Neural progenitor cell (in vitro differentiated cells): ENCODE measurements at regions not wholly inside any gene's neighbourhood (a gene's known extent, or its start where the extent isn't known, plus 50 kb on each side); places are given as distances from the start of the nearest gene placed in this dataset.
"Not testable (repeated sequence)": the region's sequence is repeated elsewhere in the genome, so short reads cannot be mapped to it uniquely, and the experiment has no call there.

Experiments
- DNase-seq: peaks from one replicate; pipeline ENCODE4 v3.0.0-alpha.2; 2016; ENCODE audit warnings: low spot score
- H2AFZ ChIP-seq: fragments of 200-600 bp; sonication (generic); replicated peaks from 2 replicates; pipeline ENCODE4 v1.6.1; 2016; ENCODE audit warnings: antibody characterized with exemption
- H3F3A ChIP-seq: fragments of 200-600 bp; sonication (generic); 2 replicates; pipeline ENCODE4 v1.6.1; 2016; ENCODE audit warnings: antibody characterized with exemption, low read depth
- H3K27ac ChIP-seq: fragments of 200-600 bp; sonication (generic); 2 replicates; pipeline ENCODE4 v1.5.1; 2016; ENCODE audit warnings: mild to moderate bottlenecking
- H3K27me3 ChIP-seq: fragments of 200-600 bp; sonication (generic); 2 replicates; pipeline ENCODE4 v1.6.1; 2016; ENCODE audit warnings: mild to moderate bottlenecking, moderate library complexity
- H3K36me3 ChIP-seq: fragments of 200-600 bp; sonication (generic); 2 replicates; pipeline ENCODE4 v1.5.1; 2016
- H3K4me1 ChIP-seq: fragments of 200-600 bp; sonication (generic); 2 replicates; pipeline ENCODE4 v1.6.1; 2016; ENCODE audit warnings: mixed run types
- H3K4me2 ChIP-seq: fragments of 200-600 bp; sonication (generic); 2 replicates; pipeline ENCODE4 v1.6.1; 2016
- H3K4me3 ChIP-seq: fragments of 200-600 bp; sonication (generic); 2 replicates; pipeline ENCODE4 v1.5.1; 2016
- H3K79me2 ChIP-seq: fragments of 200-600 bp; sonication (generic); 2 replicates; pipeline ENCODE4 v1.6.1; 2016; ENCODE audit warnings: low read depth
- H3K9ac ChIP-seq: fragments of 200-600 bp; sonication (generic); 2 replicates; pipeline ENCODE4 v1.6.1; 2016
- H3K9me3 ChIP-seq: fragments of 200-600 bp; sonication (generic); 2 replicates; pipeline ENCODE4 v1.5.1; 2016; ENCODE audit warnings: low read depth
- H4K20me1 ChIP-seq: fragments of 200-600 bp; sonication (generic); 2 replicates; pipeline ENCODE4 v1.6.1; 2016; ENCODE audit warnings: low read depth
- H3K27ac Mint-ChIP-seq: 3 replicates; pipeline ENCODE4 v1.8.0; 2021; ENCODE audit warnings: mixed read lengths
- H3K27me3 Mint-ChIP-seq: 2 replicates; pipeline ENCODE4 v1.8.0; 2022; ENCODE audit warnings: low read depth, mild to moderate bottlenecking, inconsistent platforms, moderate library complexity, mixed read lengths; ENCODE audit not compliant: insufficient read depth
- H3K36me3 Mint-ChIP-seq: 3 replicates; pipeline ENCODE4 v1.8.0; 2021; ENCODE audit warnings: mixed read lengths
- H3K4me1 Mint-ChIP-seq: 3 replicates; pipeline ENCODE4 v1.8.0; 2021; ENCODE audit warnings: mixed read lengths
- H3K4me3 Mint-ChIP-seq: 3 replicates; pipeline ENCODE4 v1.8.0; 2021; ENCODE audit warnings: mild to moderate bottlenecking, moderate library complexity, mixed read lengths
- H3K9me3 Mint-ChIP-seq: 3 replicates; pipeline ENCODE4 v1.8.0; 2020; ENCODE audit warnings: mixed read lengths
- EZH2 ChIP-seq: fragments of 200-600 bp; sonication (generic); IDR thresholded peaks from 2 replicates; pipeline ENCODE4 v1.6.1; 2017; ENCODE audit warnings: antibody characterized with exemption, mild to moderate bottlenecking, moderate library complexity
- EZH2phosphoT487 ChIP-seq: fragments of 200-600 bp; sonication (generic); IDR thresholded peaks from 2 replicates; pipeline ENCODE4 v1.6.1; 2017; ENCODE audit warnings: antibody characterized with exemption
- TF ChIP-seq, protein P1 (sequence below): fragments of 200-600 bp; sonication (generic); IDR thresholded peaks from 2 replicates; pipeline ENCODE4 v1.5.1; 2017; ENCODE audit warnings: antibody characterized with exemption, mild to moderate bottlenecking

DNA sequence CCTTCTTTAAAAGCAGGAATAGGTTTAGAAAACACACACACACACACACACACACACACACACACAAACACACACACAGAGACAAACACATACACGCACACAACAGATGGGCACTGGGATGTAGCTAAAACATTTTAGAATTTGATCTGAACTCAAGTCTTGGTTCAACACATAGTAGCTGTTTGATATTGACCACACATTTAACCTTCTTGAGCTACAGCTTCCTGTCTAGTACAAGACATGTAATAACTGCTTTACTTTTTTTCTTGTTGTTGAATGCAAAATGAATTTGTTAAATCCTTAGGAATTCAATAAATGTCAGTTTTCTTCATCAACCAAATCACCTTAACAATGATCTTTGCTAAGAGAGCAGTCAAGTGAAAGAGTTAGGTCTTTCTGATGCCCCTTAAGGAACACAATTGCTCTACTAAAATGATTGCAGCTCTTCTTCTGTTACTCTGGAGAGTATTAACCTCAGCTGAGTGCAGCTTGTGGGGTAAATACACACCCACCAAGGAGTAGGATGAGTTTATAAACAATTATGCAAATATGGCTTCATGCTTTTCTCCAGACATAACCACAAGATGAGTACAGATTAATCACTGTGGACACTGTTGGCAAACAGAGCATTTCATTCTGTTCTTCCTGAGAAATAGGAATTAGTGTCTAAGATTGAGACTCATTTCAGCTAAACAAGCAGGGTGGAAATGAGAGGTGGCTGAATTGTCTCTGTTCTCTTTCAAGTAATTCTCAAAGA, 302.9 kb upstream of the PAPPA start:
- no peaks in the 10 kb centered on the region for H4K20me1 ChIP-seq
- no peak overlapping the region for H3K4me3 Mint-ChIP-seq
- no peaks in the 10 kb centered on the region for H3K36me3 Mint-ChIP-seq
- no peaks in the 10 kb centered on the region for H3K9me3 Mint-ChIP-seq
- no peaks in the 10 kb centered on the region for H3K27me3 Mint-ChIP-seq
- TF ChIP-seq EZH2phosphoT487 (no peak), EZH2 (no peak)
- TF ChIP-seq, protein P1, sequence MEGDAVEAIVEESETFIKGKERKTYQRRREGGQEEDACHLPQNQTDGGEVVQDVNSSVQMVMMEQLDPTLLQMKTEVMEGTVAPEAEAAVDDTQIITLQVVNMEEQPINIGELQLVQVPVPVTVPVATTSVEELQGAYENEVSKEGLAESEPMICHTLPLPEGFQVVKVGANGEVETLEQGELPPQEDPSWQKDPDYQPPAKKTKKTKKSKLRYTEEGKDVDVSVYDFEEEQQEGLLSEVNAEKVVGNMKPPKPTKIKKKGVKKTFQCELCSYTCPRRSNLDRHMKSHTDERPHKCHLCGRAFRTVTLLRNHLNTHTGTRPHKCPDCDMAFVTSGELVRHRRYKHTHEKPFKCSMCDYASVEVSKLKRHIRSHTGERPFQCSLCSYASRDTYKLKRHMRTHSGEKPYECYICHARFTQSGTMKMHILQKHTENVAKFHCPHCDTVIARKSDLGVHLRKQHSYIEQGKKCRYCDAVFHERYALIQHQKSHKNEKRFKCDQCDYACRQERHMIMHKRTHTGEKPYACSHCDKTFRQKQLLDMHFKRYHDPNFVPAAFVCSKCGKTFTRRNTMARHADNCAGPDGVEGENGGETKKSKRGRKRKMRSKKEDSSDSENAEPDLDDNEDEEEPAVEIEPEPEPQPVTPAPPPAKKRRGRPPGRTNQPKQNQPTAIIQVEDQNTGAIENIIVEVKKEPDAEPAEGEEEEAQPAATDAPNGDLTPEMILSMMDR: no peak
- no peak overlapping the region for H2AFZ ChIP-seq
- H3K4me3 ChIP-seq: no peak overlapping the region
- H3K36me3 ChIP-seq: no peaks in the 10 kb centered on the region
- H3F3A ChIP-seq: no peaks in the 10 kb centered on the region
- peaks cover 3% of the 10 kb centered on the region for H3K4me1 Mint-ChIP-seq
- H3K27ac Mint-ChIP-seq: no peak overlapping the region
- H3K27me3 ChIP-seq: no peaks in the 10 kb centered on the region
- no peak overlapping the region for H3K9ac ChIP-seq
- no peaks in the 10 kb centered on the region for H3K79me2 ChIP-seq
- H3K4me2 ChIP-seq: no peak overlapping the region
- H3K27ac ChIP-seq: no peak overlapping the region
- DNase-seq: no peak
- H3K9me3 ChIP-seq: no peaks in the 10 kb centered on the region
- H3K4me1 ChIP-seq: peaks cover 8% of the 10 kb centered on the region

DNA sequence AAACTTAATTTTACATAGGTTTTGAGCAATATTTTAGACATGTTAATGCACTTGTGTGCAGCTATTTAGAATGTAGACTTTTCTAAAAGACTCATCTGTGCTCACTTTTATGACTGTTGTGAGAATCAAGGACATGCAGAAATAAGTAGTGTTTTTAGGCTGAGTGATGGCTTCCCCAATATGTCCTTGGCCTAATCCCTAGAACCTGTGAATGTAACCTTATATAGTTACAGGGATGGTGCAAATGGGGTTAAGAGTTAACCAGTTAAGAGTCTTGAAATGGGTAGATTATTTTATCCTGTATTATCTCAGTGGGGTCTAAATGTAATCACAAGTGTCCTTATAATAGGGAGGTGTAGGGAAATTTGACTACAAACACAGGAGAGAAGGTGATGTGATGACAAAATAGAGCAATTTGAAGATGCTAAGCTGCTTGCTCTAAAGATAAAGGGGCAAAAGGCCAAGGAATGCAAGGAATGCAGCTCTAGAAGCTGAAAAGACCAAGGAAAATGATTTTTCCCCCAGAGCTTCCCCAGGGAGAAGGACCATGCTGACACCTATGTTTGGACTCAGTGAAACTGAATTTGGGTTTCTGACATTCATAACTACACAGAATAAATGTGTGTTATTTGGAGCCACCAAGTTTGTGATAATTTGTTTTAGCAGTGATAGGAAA, 298.0 kb upstream of the PAPPA start:
- H3K4me2 ChIP-seq: peak overlapping the region; percentile 53
- no peaks in the 10 kb centered on the region for H3K27me3 ChIP-seq
- peak; percentile 65 for DNase-seq
- no peaks in the 10 kb centered on the region for H3K79me2 ChIP-seq
- no peaks in the 10 kb centered on the region for H3F3A ChIP-seq
- no peak overlapping the region for H3K27ac ChIP-seq
- H3K4me3 ChIP-seq: no peak overlapping the region
- H4K20me1 ChIP-seq: no peaks in the 10 kb centered on the region
- TF ChIP-seq EZH2phosphoT487: no peak
- no peak for TF ChIP-seq EZH2
- TF ChIP-seq, protein P1: no peak
- no peaks in the 10 kb centered on the region for H3K36me3 ChIP-seq
- Mint-ChIP-seq H3K27me3 (peaks cover 4% of the 10 kb centered on the region), H3K4me1 (peaks cover 5% of the 10 kb centered on the region), H3K9me3 (no peaks in the 10 kb centered on the region), H3K4me3 (no peak overlapping the region), H3K27ac (no peak overlapping the region), H3K36me3 (no peaks in the 10 kb centered on the region)
- H3K9ac ChIP-seq: no peak overlapping the region
- no peaks in the 10 kb centered on the region for H3K9me3 ChIP-seq
- H2AFZ ChIP-seq: no peak overlapping the region
- H3K4me1 ChIP-seq: peaks cover 17% of the 10 kb centered on the region

DNA sequence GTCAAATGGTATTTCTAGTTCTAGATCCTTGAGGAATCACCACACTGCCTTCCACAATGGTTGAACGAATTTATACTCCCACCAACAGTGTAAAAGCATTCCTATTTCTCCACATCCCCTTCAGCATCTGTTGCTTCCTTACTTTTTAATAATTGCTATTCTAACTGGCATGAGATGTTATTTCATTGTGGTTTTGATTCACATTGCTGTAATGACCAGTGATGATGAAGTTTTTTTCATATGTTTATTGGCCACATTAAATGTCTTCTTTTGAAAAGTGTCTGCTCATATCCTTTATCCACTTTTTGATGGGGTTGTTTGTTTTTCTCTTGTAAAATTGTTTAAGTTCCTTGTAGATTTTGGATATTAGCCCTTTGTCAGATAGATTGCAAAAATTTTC, 295.2 kb upstream of the PAPPA start:
- H3K36me3 Mint-ChIP-seq, H3K9ac ChIP-seq, H3K4me2 ChIP-seq, H3K27me3 Mint-ChIP-seq, H3K79me2 ChIP-seq, H3K4me3 ChIP-seq, H3K4me3 Mint-ChIP-seq, H3K36me3 ChIP-seq, H4K20me1 ChIP-seq, H3K9me3 Mint-ChIP-seq, H3K27me3 ChIP-seq, H3K9me3 ChIP-seq, H2AFZ ChIP-seq, H3F3A ChIP-seq, DNase-seq, H3K4me1 Mint-ChIP-seq, H3K27ac Mint-ChIP-seq, H3K27ac ChIP-seq: not testable (repeated sequence)
- peaks cover 19% of the 10 kb centered on the region for H3K4me1 ChIP-seq

DNA sequence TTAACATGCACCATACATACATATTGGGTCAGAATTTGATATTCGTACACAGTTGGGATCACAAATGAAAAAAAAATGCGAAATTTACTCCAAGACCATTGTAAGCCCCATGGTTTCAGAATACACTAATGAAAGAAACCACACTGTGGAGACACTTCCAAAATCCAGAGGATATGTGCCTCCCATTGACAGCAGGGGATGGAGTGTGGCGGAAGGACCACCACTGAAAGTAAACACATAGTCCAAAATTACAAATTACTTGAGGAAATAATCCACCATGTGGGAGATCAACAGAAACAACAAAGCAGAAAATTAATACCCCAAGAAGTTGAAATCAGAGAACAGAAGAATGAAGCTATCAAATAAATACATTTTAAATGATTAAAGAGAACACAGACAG, 291.6 kb upstream of the PAPPA start:
- Histone ChIP-seq H3K4me1 (peaks cover 4% of the 10 kb centered on the region), H3F3A (no peaks in the 10 kb centered on the region), H3K27ac (no peak overlapping the region), H4K20me1 (no peaks in the 10 kb centered on the region), H3K4me2 (no peak overlapping the region), H3K9ac (no peak overlapping the region), H3K4me3 (no peak overlapping the region), H2AFZ (no peak overlapping the region), H3K27me3 (no peaks in the 10 kb centered on the region), H3K9me3 (no peaks in the 10 kb centered on the region), H3K79me2 (no peaks in the 10 kb centered on the region), H3K36me3 (no peaks in the 10 kb centered on the region)
- Mint-ChIP-seq H3K27ac (no peak overlapping the region), H3K4me3 (no peak overlapping the region), H3K4me1 (no peaks in the 10 kb centered on the region), H3K36me3 (no peaks in the 10 kb centered on the region), H3K27me3 (peaks cover 4% of the 10 kb centered on the region), H3K9me3 (no peaks in the 10 kb centered on the region)
- DNase-seq: no peak
- no peak for TF ChIP-seq EZH2
- no peak for TF ChIP-seq EZH2phosphoT487
- TF ChIP-seq, protein P1: no peak
